Activated T-helper 1 cell treated with anti-CD3 and anti-CD28 coated beads, Interleukin-12 subunit alpha, Interleukin-12 subunit beta, Interleukin-2, Interleukin-4 antibody, amounts not matched to agents 30 ng/mL and 10 ng/mL and 1 ng/mL, durations not matched to agents 14 hours and 24 hours and 36 hours (primary cell): ENCODE measurements at regions not wholly inside any gene's neighbourhood (a gene's known extent, or its start where the extent isn't known, plus 50 kb on each side); places are given as distances from the start of the nearest gene placed in this dataset.
"Not testable (repeated sequence)": the region's sequence is repeated elsewhere in the genome, so short reads cannot be mapped to it uniquely, and the experiment has no call there.

Experiments
- DNase-seq: peaks from one replicate; pipeline ENCODE4 v3.0.0; 2021; ENCODE audit warnings: low spot score
- H3K27ac Mint-ChIP-seq: one replicate; pipeline ENCODE4 v1.8.0; 2021; ENCODE audit warnings: mild to moderate bottlenecking, mixed read lengths
- H3K27me3 Mint-ChIP-seq: one replicate; pipeline ENCODE4 v1.8.0; 2022; ENCODE audit warnings: mild to moderate bottlenecking, moderate library complexity, mixed read lengths; ENCODE audit not compliant: insufficient read depth
- H3K36me3 Mint-ChIP-seq: one replicate; pipeline ENCODE4 v1.8.0; 2021; ENCODE audit warnings: low read depth, mixed read lengths
- H3K4me1 Mint-ChIP-seq: one replicate; pipeline ENCODE4 v1.8.0; 2021; ENCODE audit warnings: low read depth, mixed read lengths
- H3K4me3 Mint-ChIP-seq: one replicate; pipeline ENCODE4 v1.8.0; 2021; ENCODE audit warnings: mild to moderate bottlenecking, moderate library complexity, mixed read lengths
- H3K9me3 Mint-ChIP-seq: one replicate; pipeline ENCODE4 v1.8.0; 2021; ENCODE audit warnings: mixed read lengths
- intact Hi-C: fragments of 100-400 bp; cut with micrococcal nuclease; formaldehyde crosslinking; loops from one replicate; pipeline ENCODE4 v1.15.1; 2024

GRCh38 chr19:31529121-31529520 is 179.9 kb upstream of the TSHZ3 start:
- no peak for DNase-seq
- no peaks in the 10 kb centered on the region for H3K4me1 Mint-ChIP-seq
- intact Hi-C loops, result no loop called here
- H3K27ac Mint-ChIP-seq, result no peak overlapping the region
- peaks cover 12% of the 10 kb centered on the region for H3K9me3 Mint-ChIP-seq
- no peak overlapping the region for H3K4me3 Mint-ChIP-seq
- H3K36me3 Mint-ChIP-seq, result no peaks in the 10 kb centered on the region
- H3K27me3 Mint-ChIP-seq, result no peaks in the 10 kb centered on the region

DNA sequence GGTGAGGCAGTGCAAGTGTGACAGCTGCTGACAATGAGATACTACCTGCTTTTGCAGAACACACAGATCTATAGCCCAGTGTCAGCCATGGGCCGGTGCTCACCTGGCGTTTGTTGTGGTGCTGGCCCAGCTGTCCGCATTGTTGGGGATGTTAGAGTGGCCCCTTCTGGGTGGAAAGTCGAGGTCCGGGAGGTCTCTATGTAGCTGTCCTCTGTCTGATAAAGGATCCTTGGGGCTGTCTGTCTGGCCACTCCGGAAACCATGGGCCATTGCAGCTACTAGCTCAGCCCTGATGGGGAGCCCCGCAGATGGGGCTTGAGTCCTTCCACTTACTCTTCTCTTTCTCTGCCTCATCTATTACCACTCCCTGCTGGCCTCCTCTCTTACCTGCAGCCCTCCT is 181.5 kb upstream of the TSHZ3 start:
- Mint-ChIP-seq H3K9me3 (peaks cover 6% of the 10 kb centered on the region), H3K4me1 (no peaks in the 10 kb centered on the region), H3K27me3 (no peaks in the 10 kb centered on the region), H3K36me3 (no peaks in the 10 kb centered on the region), H3K27ac (no peak overlapping the region), H3K4me3 (no peak overlapping the region)
- DNase-seq, result no peak
- intact Hi-C loops, result no loop called here

DNA sequence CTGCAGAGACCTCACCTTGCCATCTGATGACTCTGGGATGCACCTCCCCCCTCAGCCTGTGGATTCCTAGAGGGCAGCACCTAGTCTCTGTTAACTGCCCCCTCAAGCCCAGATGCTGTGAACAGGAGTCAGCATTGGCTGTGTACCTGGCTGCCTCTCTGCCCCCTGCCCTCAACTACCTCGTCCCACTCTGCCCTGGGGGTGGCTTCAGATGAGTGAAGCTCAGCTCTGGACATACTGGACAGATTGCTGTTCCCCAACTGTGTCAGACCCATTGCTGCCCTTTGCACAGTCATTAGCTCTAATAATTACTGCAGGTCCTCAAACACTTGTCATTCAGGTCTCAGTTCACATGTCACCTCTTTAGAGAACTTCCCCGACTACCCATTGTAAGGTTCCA is 182.1 kb upstream of the TSHZ3 start:
- no peak overlapping the region for H3K4me3 Mint-ChIP-seq
- H3K4me1 Mint-ChIP-seq, result no peaks in the 10 kb centered on the region
- H3K27me3 Mint-ChIP-seq, result no peaks in the 10 kb centered on the region
- intact Hi-C loops, result no loop called here
- no peaks in the 10 kb centered on the region for H3K36me3 Mint-ChIP-seq
- no peak for DNase-seq
- H3K27ac Mint-ChIP-seq, result no peak overlapping the region
- H3K9me3 Mint-ChIP-seq, result peaks cover 3% of the 10 kb centered on the region

DNA sequence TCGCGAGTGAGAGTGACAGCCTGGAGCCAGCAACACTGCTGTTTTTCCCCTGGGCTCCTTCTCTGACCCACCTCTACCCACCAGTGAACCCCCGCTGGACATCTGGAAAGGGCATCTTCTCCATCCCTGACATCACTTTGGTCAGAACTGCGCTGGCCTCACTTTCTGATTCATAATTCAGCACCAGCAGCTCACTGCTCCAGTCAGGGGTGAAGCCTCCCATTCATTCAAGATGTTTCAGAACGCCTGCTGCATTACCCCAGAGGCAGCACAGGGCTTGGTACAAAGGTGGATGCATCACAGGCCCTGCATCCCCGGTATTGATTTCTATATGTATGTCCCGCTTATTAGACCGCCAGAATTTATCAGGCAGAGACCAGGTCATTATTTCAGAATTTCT is 182.8 kb upstream of the TSHZ3 start:
- no peaks in the 10 kb centered on the region for H3K27me3 Mint-ChIP-seq
- H3K4me3 Mint-ChIP-seq, result no peak overlapping the region
- no peak overlapping the region for H3K27ac Mint-ChIP-seq
- H3K4me1 Mint-ChIP-seq, result no peaks in the 10 kb centered on the region
- H3K36me3 Mint-ChIP-seq, result no peaks in the 10 kb centered on the region
- H3K9me3 Mint-ChIP-seq, result peaks cover 3% of the 10 kb centered on the region
- DNase-seq, result no peak
- intact Hi-C loops, result no loop called here

DNA sequence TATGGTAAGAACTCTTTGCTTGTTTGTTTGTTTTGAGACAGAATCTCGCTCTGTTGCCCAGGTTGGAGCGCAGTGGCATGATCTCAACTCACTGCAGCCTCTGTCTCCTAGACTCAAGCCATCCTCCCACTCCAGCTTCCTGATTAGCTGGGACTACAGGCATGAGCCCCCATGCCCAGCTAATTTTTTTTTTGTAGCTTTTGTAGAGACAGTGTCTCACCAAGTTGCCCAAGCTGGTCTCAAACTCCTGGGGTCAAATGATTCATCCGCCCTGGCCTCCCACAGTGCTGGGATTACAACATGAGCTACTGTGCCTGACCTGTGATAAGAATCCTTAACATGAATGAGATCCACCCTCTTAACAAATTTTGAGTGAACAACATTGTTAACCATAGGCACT is 183.9 kb upstream of the TSHZ3 start:
- intact Hi-C loops, result no loop called here
- Mint-ChIP-seq H3K27ac (no peak overlapping the region), H3K36me3 (no peaks in the 10 kb centered on the region), H3K27me3 (no peaks in the 10 kb centered on the region), H3K4me1 (no peaks in the 10 kb centered on the region), H3K9me3 (peaks cover 14% of the 10 kb centered on the region), H3K4me3 (no peak overlapping the region)
- DNase-seq, result no peak

GRCh38 chr19:31534231-31534630 is 185.0 kb upstream of the TSHZ3 start:
- intact Hi-C loops, result no loop called here
- peaks cover 16% of the 10 kb centered on the region for H3K9me3 Mint-ChIP-seq
- no peak overlapping the region for H3K27ac Mint-ChIP-seq
- no peaks in the 10 kb centered on the region for H3K27me3 Mint-ChIP-seq
- no peaks in the 10 kb centered on the region for H3K4me1 Mint-ChIP-seq
- DNase-seq, result no peak
- H3K36me3 Mint-ChIP-seq, result no peaks in the 10 kb centered on the region
- no peak overlapping the region for H3K4me3 Mint-ChIP-seq

DNA sequence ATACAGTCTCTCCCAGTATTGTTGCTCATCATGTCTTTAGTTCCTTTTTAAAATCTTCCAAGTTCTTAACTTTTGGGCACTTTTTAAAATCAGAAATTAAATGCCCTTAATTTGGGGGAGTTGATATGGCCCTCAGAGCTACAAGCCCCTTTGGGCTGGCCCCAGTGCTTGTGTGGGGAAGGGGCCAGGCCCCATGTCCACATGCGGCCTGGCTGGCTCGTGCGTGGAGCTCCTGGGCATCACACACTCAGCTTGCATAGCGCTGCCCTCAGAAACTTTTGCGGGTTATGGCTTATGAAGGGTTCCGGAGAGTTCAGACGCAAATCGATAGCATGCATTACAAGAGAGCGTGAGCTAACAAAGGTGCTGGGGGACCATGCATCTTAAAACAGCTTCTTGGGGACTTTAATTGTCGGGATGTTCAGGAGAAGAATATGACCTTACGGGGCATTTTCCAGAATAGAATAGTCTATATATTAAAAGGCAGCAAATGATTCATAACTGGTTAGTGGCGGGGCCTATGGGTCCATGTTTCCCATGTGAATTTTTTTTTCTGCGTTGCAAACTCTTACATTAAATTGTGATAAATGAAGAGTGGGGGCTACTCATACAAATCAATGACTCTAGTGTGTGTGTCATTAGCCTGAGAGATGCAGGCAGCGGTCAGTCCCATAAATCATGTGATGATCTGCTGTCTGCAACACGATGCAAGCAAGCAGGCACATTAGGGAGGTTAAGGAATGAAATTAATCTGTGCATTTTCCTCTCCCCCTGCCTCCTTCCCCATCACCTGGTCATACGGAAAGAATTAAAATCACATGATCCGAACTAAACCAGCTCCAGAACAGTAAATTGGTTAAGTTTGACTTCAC is 185.8 kb upstream of the TSHZ3 start:
- no peak for DNase-seq
- Mint-ChIP-seq H3K4me1 (no peaks in the 10 kb centered on the region), H3K36me3 (no peaks in the 10 kb centered on the region), H3K4me3 (no peak overlapping the region), H3K27me3 (no peaks in the 10 kb centered on the region), H3K9me3 (peaks cover 12% of the 10 kb centered on the region), H3K27ac (no peak overlapping the region)
- intact Hi-C loops, result no loop called here

- Mint-ChIP-seq H3K9me3 (peaks cover 12% of the 10 kb centered on the region), H3K27me3 (no peaks in the 10 kb centered on the region), H3K36me3 (no peaks in the 10 kb centered on the region), H3K27ac (no peak overlapping the region), H3K4me3 (no peak overlapping the region), H3K4me1 (no peaks in the 10 kb centered on the region)
- intact Hi-C loops, result no loop called here
- no peak for DNase-seq
Measured at GRCh38 chr19:31535691-31536460, 186.6 kb upstream of the TSHZ3 start.

DNA sequence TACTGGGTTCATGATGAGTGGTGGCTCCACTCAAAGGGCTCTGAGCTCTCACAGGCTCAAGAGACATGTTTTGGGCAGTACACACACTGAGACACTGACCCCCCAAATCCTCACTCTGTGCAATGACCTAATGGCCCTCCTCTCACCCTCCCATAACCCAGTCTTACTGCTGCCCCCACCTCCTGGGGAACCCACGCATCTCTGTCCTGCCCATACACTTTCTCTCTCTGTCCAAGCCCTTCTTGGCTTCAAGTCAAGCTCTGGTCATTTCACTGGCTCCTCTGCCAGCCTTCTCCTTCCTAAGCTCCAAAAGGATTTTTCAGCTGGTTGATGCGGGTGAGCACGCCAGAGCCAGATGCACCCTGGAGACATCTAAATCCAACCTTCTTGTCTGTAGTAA is 187.9 kb upstream of the TSHZ3 start:
- intact Hi-C loops, result no loop called here
- DNase-seq, result no peak
- H3K9me3 Mint-ChIP-seq, result peaks cover 15% of the 10 kb centered on the region
- no peaks in the 10 kb centered on the region for H3K36me3 Mint-ChIP-seq
- no peaks in the 10 kb centered on the region for H3K4me1 Mint-ChIP-seq
- H3K27ac Mint-ChIP-seq, result no peak overlapping the region
- no peak overlapping the region for H3K4me3 Mint-ChIP-seq
- no peaks in the 10 kb centered on the region for H3K27me3 Mint-ChIP-seq

DNA sequence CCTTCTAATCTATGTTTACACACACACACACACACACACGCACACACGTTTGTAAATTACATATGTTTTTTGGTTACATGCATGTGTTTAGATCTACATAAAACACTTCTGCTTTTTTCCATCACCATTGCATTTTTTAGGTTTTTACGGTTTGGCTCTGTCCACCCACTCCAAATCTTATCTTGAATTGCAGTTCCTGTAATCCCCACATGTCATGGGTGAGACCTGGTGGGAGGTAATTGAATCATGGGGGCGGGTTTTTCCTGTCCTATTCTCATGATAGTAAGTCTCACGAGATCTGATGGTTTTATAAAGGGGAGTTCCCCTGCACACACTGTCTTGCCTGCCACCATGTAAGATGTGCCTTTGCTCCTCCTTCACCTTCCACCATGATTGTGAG is 188.7 kb upstream of the TSHZ3 start:
- H3K4me3 Mint-ChIP-seq, DNase-seq, H3K27ac Mint-ChIP-seq, H3K4me1 Mint-ChIP-seq, H3K27me3 Mint-ChIP-seq, H3K36me3 Mint-ChIP-seq, intact Hi-C loops: not testable (repeated sequence)
- peaks cover 15% of the 10 kb centered on the region for H3K9me3 Mint-ChIP-seq

GRCh38 chr19:31538879-31539278 is 189.6 kb upstream of the TSHZ3 start:
- Mint-ChIP-seq H3K27ac (no peak overlapping the region), H3K27me3 (no peaks in the 10 kb centered on the region), H3K36me3 (no peaks in the 10 kb centered on the region), H3K4me1 (no peaks in the 10 kb centered on the region), H3K9me3 (peaks cover 15% of the 10 kb centered on the region), H3K4me3 (no peak overlapping the region)
- no peak for DNase-seq
- intact Hi-C loops, result no loop called here

- H3K27ac Mint-ChIP-seq, result no peak overlapping the region
- intact Hi-C loops, result no loop called here
- H3K27me3 Mint-ChIP-seq, result no peaks in the 10 kb centered on the region
- H3K36me3 Mint-ChIP-seq, result no peaks in the 10 kb centered on the region
- no peak for DNase-seq
- H3K4me3 Mint-ChIP-seq, result no peak overlapping the region
- no peaks in the 10 kb centered on the region for H3K4me1 Mint-ChIP-seq
- peaks cover 15% of the 10 kb centered on the region for H3K9me3 Mint-ChIP-seq
Measured at GRCh38 chr19:31539386-31539785, 190.2 kb upstream of the TSHZ3 start.

GRCh38 chr19:31541396-31541795 is 192.2 kb upstream of the TSHZ3 start:
- Mint-ChIP-seq H3K36me3 (no peaks in the 10 kb centered on the region), H3K27me3 (no peaks in the 10 kb centered on the region), H3K27ac (no peak overlapping the region), H3K4me3 (no peak overlapping the region), H3K4me1 (no peaks in the 10 kb centered on the region), H3K9me3 (peaks cover 15% of the 10 kb centered on the region)
- intact Hi-C loops, result no loop called here
- DNase-seq, result no peak
